Tibial artery (tissue), 4 donors: ENCODE measurements at regions not wholly inside any gene's neighbourhood (a gene's known extent, or its start where the extent isn't known, plus 50 kb on each side); places are given as distances from the start of the nearest gene placed in this dataset.

Source experiments
- DNase-seq, 2 donors: peaks; one replicate each; pipeline ENCODE4 v3.0.0-alpha.2; 2019
- H3K27ac ChIP-seq, 2 donors: fragments of 200-600 bp; sonication (generic) in 1 of 2; 1 replicate in 1 of 2; 2 replicates in 1 of 2; pipeline ENCODE4 v1.5.1; 2018 to 2019; ENCODE audit warnings: mild to moderate bottlenecking in 1 of 2
- H3K27me3 ChIP-seq, 2 donors: fragments of 200-600 bp; sonication (generic) in 1 of 2; one replicate each; pipeline versions ENCODE4 v1.5.1 to v1.6.0; 2016 to 2019
- H3K36me3 ChIP-seq, 3 donors: fragments of 200-600 bp; sonication (generic) in 2 of 3; one replicate each; pipeline ENCODE4 v1.5.1; 2016 to 2019; ENCODE audit warnings: mild to moderate bottlenecking in 2 of 3
- H3K4me1 ChIP-seq, 4 donors: fragments of 200-600 bp; sonication (generic) in 2 of 4; 1 replicate in 3 of 4; 2 replicates in 1 of 4; pipeline ENCODE4 v1.5.1; 2016 to 2019
- H3K4me3 ChIP-seq, 2 donors: fragments of 200-600 bp; sonication (generic) in 1 of 2; 1 replicate in 1 of 2; 2 replicates in 1 of 2; pipeline ENCODE4 v1.5.1; 2018 to 2019; ENCODE audit warnings: mild to moderate bottlenecking in 2 of 2
- H3K9me3 ChIP-seq, 3 donors: fragments of 200-600 bp; sonication (generic) in 1 of 3; one replicate each; pipeline ENCODE4 v1.5.1; 2016 to 2019
- CTCF ChIP-seq, 2 experiments: fragments of 200-600 bp in 1 of 2; fragments of 450-650 bp in 1 of 2; IDR thresholded peaks; one replicate each; pipeline ENCODE4 v1.5.1; 2017 to 2019; ENCODE audit warnings: antibody characterized with exemption in 2 of 2, mild to moderate bottlenecking in 1 of 2, moderate library complexity in 1 of 2
- intact Hi-C: fragments of 100-400 bp; cut with DNase I; formaldehyde crosslinking; loops from one replicate; pipeline ENCODE4 v1.15.0; 2023; ENCODE audit warnings: low total_unique reads

GRCh38 chr6:37106554-37106953, 63.4 kb upstream of the PIM1 start:
- no peak for TF ChIP-seq CTCF (IDR thresholded peaks at IDR 0.05)

GRCh38 chr6:37106982-37107491, 62.9 kb upstream of the PIM1 start:
- intact Hi-C loops, result loop anchor here (10.0 kb wide), 1 partner anchor 52 kb away; no protein-coding TSS in a partner anchor
- Histone ChIP-seq H3K27ac (no peak overlapping the region), H3K4me1 (peaks cover 0 to 22% (median 13%) of the 10 kb centered on the region in 4 donors), H3K27me3 (no peaks in the 10 kb centered on the region), H3K9me3 (no peaks in the 10 kb centered on the region), H3K36me3 (no peaks in the 10 kb centered on the region), H3K4me3 (no peak overlapping the region)
- no peak for TF ChIP-seq CTCF (IDR thresholded peaks at IDR 0.05)
- DNase-seq, result no peak

More at GRCh38 chr6:37106554-37106953, 63.4 kb upstream of the PIM1 start:
- DNase-seq, result no peak
- Histone ChIP-seq H3K27me3 (no peaks in the 10 kb centered on the region), H3K4me1 (peaks cover 0 to 27% (median 14%) of the 10 kb centered on the region in 4 donors), H3K36me3 (no peaks in the 10 kb centered on the region), H3K27ac (no peak overlapping the region), H3K4me3 (no peak overlapping the region), H3K9me3 (no peaks in the 10 kb centered on the region)
- intact Hi-C loops, result loop anchor here (10.0 kb wide), 1 partner anchor 52 kb away; no protein-coding TSS in a partner anchor

- intact Hi-C loops, result loop anchor here (10.0 kb wide), 1 partner anchor 55 kb away; no protein-coding TSS in a partner anchor
- H3K27ac ChIP-seq, result no peak overlapping the region
- no peaks in the 10 kb centered on the region for H3K36me3 ChIP-seq
- no peak for DNase-seq
- H3K4me1 ChIP-seq, result no peaks in the 10 kb centered on the region
- H3K9me3 ChIP-seq, result no peaks in the 10 kb centered on the region
- TF ChIP-seq CTCF (IDR thresholded peaks at IDR 0.05), result no peak
- H3K27me3 ChIP-seq, result no peaks in the 10 kb centered on the region
- H3K4me3 ChIP-seq, result no peak overlapping the region
Measured at GRCh38 chr6:37109714-37110499, 60.0 kb upstream of the PIM1 start.

- Histone ChIP-seq H3K4me1 (no peaks in the 10 kb centered on the region), H3K36me3 (no peaks in the 10 kb centered on the region), H3K9me3 (no peaks in the 10 kb centered on the region), H3K27me3 (no peaks in the 10 kb centered on the region), H3K27ac (no peak overlapping the region), H3K4me3 (no peak overlapping the region)
- intact Hi-C loops, result no loop called here
- DNase-seq, result no peak
- TF ChIP-seq CTCF (IDR thresholded peaks at IDR 0.05), result no peak
Measured at GRCh38 chr6:37110500-37111461, 59.2 kb upstream of the PIM1 start.

GRCh38 chr6:37113976-37114375, 56.0 kb upstream of the PIM1 start:
- H3K27me3 ChIP-seq, result no peaks in the 10 kb centered on the region
- TF ChIP-seq CTCF (IDR thresholded peaks at IDR 0.05), result no peak
- no peaks in the 10 kb centered on the region for H3K4me1 ChIP-seq
- no peak overlapping the region for H3K27ac ChIP-seq
- intact Hi-C loops, result no loop called here
- H3K36me3 ChIP-seq, result no peaks in the 10 kb centered on the region
- DNase-seq, result no peak
- no peak overlapping the region for H3K4me3 ChIP-seq
- H3K9me3 ChIP-seq, result no peaks in the 10 kb centered on the region
